DND-41 (cell line): ENCODE measurements at regions not wholly inside any gene's neighbourhood (a gene's known extent, or its start where the extent isn't known, plus 50 kb on each side); places are given as distances from the start of the nearest gene placed in this dataset.

Experiments
- EZH2 ChIP-seq: IDR thresholded peaks from 3 replicates; pipeline ENCODE4 v1.6.1; 2012; ENCODE audit warnings: borderline replicate concordance, low read depth, mild to moderate bottlenecking, moderate library complexity, low read length, inconsistent platforms; ENCODE audit not compliant: severe bottlenecking
- TF ChIP-seq, protein P1 (sequence below): IDR thresholded peaks from 2 replicates; pipeline ENCODE4 v1.5.1; 2012; ENCODE audit warnings: borderline replicate concordance, low read length, moderate library complexity, mild to moderate bottlenecking; ENCODE audit not compliant: poor library complexity, severe bottlenecking; ENCODE audit errors: extremely low read depth

DNA sequence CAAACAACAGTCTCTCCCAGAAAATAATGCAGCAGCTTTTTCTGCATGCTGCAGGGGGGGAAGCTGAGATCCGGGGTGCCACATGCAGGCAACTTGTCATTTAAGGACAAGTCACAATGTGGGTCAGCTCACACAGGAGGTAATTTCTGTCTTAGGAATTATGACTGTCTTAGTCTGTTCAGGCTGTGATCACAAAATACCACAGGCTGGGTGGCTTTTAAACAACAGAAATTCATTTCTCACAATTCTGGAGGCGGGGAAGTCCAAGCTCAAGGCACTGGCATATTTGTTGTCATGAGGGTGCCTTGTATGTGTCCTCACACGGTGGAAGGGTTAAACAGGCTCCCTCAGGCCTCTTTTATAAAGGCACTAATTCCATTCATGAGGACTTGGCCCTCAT, 127.7 kb downstream of the DIRAS2 start:
- TF ChIP-seq, protein P1, sequence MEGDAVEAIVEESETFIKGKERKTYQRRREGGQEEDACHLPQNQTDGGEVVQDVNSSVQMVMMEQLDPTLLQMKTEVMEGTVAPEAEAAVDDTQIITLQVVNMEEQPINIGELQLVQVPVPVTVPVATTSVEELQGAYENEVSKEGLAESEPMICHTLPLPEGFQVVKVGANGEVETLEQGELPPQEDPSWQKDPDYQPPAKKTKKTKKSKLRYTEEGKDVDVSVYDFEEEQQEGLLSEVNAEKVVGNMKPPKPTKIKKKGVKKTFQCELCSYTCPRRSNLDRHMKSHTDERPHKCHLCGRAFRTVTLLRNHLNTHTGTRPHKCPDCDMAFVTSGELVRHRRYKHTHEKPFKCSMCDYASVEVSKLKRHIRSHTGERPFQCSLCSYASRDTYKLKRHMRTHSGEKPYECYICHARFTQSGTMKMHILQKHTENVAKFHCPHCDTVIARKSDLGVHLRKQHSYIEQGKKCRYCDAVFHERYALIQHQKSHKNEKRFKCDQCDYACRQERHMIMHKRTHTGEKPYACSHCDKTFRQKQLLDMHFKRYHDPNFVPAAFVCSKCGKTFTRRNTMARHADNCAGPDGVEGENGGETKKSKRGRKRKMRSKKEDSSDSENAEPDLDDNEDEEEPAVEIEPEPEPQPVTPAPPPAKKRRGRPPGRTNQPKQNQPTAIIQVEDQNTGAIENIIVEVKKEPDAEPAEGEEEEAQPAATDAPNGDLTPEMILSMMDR, result no peak
- no peak for TF ChIP-seq EZH2
